Left ventricle myocardium inferior (tissue), 1 donor: ENCODE measurements at regions not wholly inside any gene's neighbourhood (a gene's known extent, or its start where the extent isn't known, plus 50 kb on each side); places are given as distances from the start of the nearest gene placed in this dataset.
"Not testable (repeated sequence)": the region's sequence is repeated elsewhere in the genome, so short reads cannot be mapped to it uniquely, and the experiment has no call there.

ENCODE experiments used
- DNase-seq: peaks from one replicate; pipeline ENCODE4 v3.0.0-alpha.2; 2020
- H3K27ac ChIP-seq: fragments of 200-600 bp; replicated peaks from 2 replicates; pipeline ENCODE4 v1.8.0; 2021
- H3K27me3 ChIP-seq: fragments of 200-600 bp; 2 replicates; pipeline ENCODE4 v1.8.0; 2021; ENCODE audit warnings: low read depth
- H3K36me3 ChIP-seq: fragments of 200-600 bp; 2 replicates; pipeline ENCODE4 v1.8.0; 2021
- H3K4me1 ChIP-seq: fragments of 200-600 bp; 2 replicates; pipeline ENCODE4 v1.8.0; 2021
- H3K4me3 ChIP-seq: fragments of 200-600 bp; 2 replicates; pipeline ENCODE4 v1.8.0; 2021; ENCODE audit warnings: mild to moderate bottlenecking, moderate library complexity
- H3K9me3 ChIP-seq: fragments of 200-600 bp; replicated peaks from 2 replicates; pipeline ENCODE4 v1.8.0; 2021
- intact Hi-C: fragments of 100-400 bp; cut with micrococcal nuclease; formaldehyde crosslinking; loops from one replicate; pipeline ENCODE4 v1.11.0; 2022
- TF ChIP-seq, protein P1 (sequence below): fragments of 200-600 bp; IDR thresholded peaks from 2 replicates; pipeline ENCODE4 v1.8.0; 2021; ENCODE audit warnings: antibody characterized with exemption, mild to moderate bottlenecking, borderline replicate concordance
- donor health status: DM: no; HTN: yes; CAD: no; lungs with severe emphysema.

- no peaks in the 10 kb centered on the region for H3K4me1 ChIP-seq
- no peak for DNase-seq
- H3K27ac ChIP-seq = no peak overlapping the region
- intact Hi-C loops = no loop called here
- H3K4me3 ChIP-seq = no peak overlapping the region
- H3K36me3 ChIP-seq = no peaks in the 10 kb centered on the region
- TF ChIP-seq, protein P1, sequence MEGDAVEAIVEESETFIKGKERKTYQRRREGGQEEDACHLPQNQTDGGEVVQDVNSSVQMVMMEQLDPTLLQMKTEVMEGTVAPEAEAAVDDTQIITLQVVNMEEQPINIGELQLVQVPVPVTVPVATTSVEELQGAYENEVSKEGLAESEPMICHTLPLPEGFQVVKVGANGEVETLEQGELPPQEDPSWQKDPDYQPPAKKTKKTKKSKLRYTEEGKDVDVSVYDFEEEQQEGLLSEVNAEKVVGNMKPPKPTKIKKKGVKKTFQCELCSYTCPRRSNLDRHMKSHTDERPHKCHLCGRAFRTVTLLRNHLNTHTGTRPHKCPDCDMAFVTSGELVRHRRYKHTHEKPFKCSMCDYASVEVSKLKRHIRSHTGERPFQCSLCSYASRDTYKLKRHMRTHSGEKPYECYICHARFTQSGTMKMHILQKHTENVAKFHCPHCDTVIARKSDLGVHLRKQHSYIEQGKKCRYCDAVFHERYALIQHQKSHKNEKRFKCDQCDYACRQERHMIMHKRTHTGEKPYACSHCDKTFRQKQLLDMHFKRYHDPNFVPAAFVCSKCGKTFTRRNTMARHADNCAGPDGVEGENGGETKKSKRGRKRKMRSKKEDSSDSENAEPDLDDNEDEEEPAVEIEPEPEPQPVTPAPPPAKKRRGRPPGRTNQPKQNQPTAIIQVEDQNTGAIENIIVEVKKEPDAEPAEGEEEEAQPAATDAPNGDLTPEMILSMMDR = no peak
- H3K9me3 ChIP-seq = peaks cover 22% of the 10 kb centered on the region
- H3K27me3 ChIP-seq = no peaks in the 10 kb centered on the region
Observed at GRCh38 chr12:86574143-86574542, 318.0 kb upstream of the MGAT4C start.

DNA sequence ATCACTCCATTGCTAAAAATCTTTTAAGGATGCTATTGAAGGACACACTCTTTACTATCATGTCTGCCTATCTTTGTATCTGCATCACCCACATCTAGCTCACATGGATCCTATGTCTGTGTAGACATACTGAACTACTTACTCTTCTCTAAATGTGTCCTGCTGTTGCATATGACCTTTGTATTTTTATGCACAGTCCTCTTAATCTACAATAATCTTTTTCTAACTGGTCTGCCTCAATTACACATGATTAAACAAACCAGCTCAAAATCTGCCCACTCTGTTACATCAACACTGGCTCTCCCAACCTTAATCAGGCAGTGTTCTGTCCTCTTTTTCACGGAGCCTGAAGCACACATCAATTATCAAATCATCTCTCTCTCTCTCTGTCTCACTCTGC lies 316.3 kb upstream of the MGAT4C start:
- no peaks in the 10 kb centered on the region for H3K4me1 ChIP-seq
- peaks cover 33% of the 10 kb centered on the region for H3K9me3 ChIP-seq
- H3K27me3 ChIP-seq = no peaks in the 10 kb centered on the region
- TF ChIP-seq, protein P1 = no peak
- H3K4me3 ChIP-seq = no peak overlapping the region
- no peak for DNase-seq
- no peaks in the 10 kb centered on the region for H3K36me3 ChIP-seq
- intact Hi-C loops = no loop called here
- H3K27ac ChIP-seq = no peak overlapping the region

- intact Hi-C loops = no loop called here
- DNase-seq = no peak
- Histone ChIP-seq H3K27me3 (no peaks in the 10 kb centered on the region), H3K36me3 (no peaks in the 10 kb centered on the region), H3K9me3 (peaks cover 38% of the 10 kb centered on the region), H3K4me3 (no peak overlapping the region), H3K27ac (no peak overlapping the region), H3K4me1 (no peaks in the 10 kb centered on the region)
- TF ChIP-seq, protein P1 = no peak
Observed at GRCh38 chr12:86565038-86565437, 308.8 kb upstream of the MGAT4C start.

GRCh38 chr12:86555491-86555890 lies 299.3 kb upstream of the MGAT4C start:
- intact Hi-C loops, H3K4me3 ChIP-seq, H3K4me1 ChIP-seq, H3K27me3 ChIP-seq, H3K36me3 ChIP-seq, H3K27ac ChIP-seq, DNase-seq: not testable (repeated sequence)
- peaks cover 23% of the 10 kb centered on the region for H3K9me3 ChIP-seq

GRCh38 chr12:86551146-86551571 lies 295.0 kb upstream of the MGAT4C start:
- Histone ChIP-seq H3K36me3 (no peaks in the 10 kb centered on the region), H3K27me3 (no peaks in the 10 kb centered on the region), H3K4me3 (no peak overlapping the region), H3K27ac (no peak overlapping the region), H3K4me1 (no peaks in the 10 kb centered on the region), H3K9me3 (no peaks in the 10 kb centered on the region)
- intact Hi-C loops = no loop called here
- DNase-seq = peak; percentile 32
- TF ChIP-seq, protein P1 = no peak

- Histone ChIP-seq H3K27ac (no peak overlapping the region), H3K9me3 (no peaks in the 10 kb centered on the region)
- TF ChIP-seq, protein P1 = no peak
Observed at GRCh38 chr12:86550218-86551145, 294.3 kb upstream of the MGAT4C start.

More at GRCh38 chr12:86550218-86551145, 294.3 kb upstream of the MGAT4C start:
- H3K36me3 ChIP-seq = no peaks in the 10 kb centered on the region
- no peak overlapping the region for H3K4me3 ChIP-seq
- H3K4me1 ChIP-seq = no peaks in the 10 kb centered on the region
- H3K27me3 ChIP-seq = no peaks in the 10 kb centered on the region
- intact Hi-C loops = no loop called here
- no peak for DNase-seq
